GM12892 (cell line): ENCODE measurements at regions not wholly inside any gene's neighbourhood (a gene's known extent, or its start where the extent isn't known, plus 50 kb on each side); places are given as distances from the start of the nearest gene placed in this dataset.

Experiments
- POLR2A ChIP-seq: IDR thresholded peaks from 2 replicates; pipeline ENCODE4 v1.6.1; 2011; ENCODE audit warnings: low read depth, low read length, control low read depth
- POLR2AphosphoS5 ChIP-seq: IDR thresholded peaks from 2 replicates; pipeline ENCODE4 v1.6.1; 2011; ENCODE audit warnings: low read depth, low read length, control low read depth
- TAF1 ChIP-seq: IDR thresholded peaks from 2 replicates; pipeline ENCODE4 v1.6.1; 2011; ENCODE audit warnings: low read depth, mild to moderate bottlenecking, control low read depth, low read length, borderline replicate concordance

DNA sequence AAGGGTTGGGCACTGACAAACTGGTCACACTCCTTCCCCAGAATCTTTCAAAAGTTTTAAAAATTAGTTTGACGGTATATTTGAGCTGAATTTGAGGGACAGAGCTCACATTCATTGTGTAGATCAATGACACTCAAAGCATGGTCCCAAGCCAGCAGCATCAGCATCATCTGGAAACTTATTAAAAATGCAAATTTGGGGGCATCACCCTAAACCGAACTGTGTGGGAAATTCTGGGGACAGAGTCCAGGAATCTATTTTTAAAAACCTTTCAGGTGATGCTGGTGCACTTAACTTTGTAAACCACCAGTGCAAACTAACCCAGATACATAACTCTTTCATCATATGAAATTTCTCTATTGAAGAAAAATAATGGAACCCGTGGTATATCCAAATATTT, 58.1 kb upstream of the MTAP start:
- TF ChIP-seq TAF1 (no peak), POLR2A (no peak), POLR2AphosphoS5 (no peak)
